Left forelimb (tissue), 1 donor: ENCODE measurements at regions not wholly inside any gene's neighbourhood (a gene's known extent, or its start where the extent isn't known, plus 50 kb on each side); places are given as distances from the start of the nearest gene placed in this dataset.
"Not testable (repeated sequence)": the region's sequence is repeated elsewhere in the genome, so short reads cannot be mapped to it uniquely, and the experiment has no call there.

Experiments
- DNase-seq: peaks from one replicate; pipeline ENCODE4 v3.0.0-alpha.2; 2018; ENCODE audit warnings: low spot score

DNA sequence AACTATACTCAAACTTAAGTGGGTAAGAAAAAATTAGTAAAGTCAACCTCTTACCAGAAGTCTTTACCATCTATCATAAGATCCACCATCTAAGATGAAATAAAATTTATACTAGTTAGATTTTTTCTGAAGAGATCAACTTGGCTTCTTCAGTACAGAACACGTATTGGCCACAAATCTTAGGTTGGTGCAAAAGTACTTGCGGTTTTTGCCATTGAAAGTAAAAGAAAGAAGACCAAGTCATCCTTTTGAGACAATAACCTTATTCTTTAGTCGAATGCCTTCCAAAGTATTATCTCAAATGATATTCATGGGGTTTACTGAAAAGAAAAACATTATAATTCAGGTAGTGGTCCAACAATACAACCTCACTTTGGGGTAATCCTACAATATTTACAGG is 292.6 kb upstream of the PTCHD4 start:
- DNase-seq: no peak

DNA sequence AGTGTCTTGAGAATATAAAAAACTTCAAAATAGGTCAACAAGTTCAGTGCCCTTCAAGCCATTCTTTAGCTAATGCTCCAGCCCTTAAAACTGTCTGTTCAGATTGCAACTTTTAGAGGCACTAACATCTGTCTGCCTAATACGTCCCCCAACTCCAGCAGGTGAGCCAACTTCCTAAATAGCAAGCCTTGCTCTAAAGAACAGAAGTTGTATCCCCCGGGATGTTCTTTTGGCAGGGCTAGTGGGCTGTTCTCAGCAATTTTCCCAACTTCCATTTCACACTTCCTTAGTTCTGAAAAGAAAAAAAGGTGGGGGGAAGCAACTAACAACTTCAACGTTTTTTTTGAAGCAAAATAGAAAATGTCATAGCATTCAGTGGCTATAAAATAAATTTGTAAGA is 290.0 kb upstream of the PTCHD4 start:
- peak; percentile 70 for DNase-seq

DNA sequence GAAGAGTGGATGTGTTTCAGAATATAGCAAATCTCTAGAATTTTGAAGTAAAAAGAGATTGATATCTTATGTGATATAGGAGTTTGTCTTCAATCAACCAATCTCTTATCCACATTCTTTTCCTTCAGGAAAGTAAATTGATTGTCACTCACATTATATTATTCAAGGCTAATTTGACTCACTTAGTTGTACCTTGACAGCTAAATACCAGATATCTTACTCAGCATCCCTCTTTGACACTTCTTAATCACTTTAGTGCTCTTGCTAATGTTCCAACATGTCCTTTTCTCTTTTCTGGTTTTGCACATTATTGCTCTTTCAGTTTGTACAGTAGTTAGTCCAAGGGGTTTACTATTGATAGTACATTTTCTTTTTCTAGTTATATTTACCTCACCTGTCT is 286.9 kb upstream of the PTCHD4 start:
- no peak for DNase-seq

DNA sequence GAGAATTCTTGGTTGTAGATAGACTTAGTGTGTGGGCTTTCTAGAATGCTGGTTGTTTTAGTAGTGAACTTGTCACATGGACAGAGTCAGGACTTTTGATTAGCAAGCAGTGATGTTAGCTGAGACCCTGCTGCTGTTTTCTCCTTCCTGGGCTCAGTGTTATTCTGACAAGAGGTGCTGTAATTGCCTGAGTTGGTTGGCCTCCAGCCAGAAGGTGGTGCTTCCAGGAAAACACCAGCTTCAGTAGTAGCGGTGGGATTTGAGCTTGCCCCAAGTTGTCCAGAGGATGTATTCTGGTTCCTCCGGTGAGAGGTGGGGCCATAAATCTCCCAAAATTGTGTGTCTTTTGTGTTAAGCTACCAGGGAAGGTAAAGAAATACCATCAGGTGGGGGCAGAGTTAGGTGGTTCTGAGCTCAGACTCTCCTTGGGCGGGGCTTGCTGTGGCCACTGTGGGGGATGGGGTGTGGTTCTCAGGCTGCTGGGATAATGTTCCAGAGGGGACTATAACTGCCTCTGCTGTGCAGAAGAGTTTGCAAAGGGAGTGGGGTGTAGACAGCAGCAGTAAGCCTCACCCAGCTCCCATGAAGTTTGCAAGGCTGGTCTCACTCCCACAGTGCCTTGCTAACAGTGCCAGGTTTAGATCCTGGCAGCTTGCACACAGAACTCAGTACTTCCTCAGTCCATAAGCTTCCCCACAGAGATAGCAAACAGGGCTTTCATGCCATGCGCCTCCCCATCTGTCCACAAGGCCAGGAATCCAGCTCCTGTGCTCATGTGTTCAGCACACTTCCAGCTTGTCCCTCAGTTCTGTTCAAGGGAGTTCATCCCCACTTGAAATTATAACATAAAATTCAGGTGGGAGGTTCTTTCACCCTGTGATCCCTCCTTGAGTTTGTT is 278.4 kb upstream of the PTCHD4 start:
- no peak for DNase-seq

DNA sequence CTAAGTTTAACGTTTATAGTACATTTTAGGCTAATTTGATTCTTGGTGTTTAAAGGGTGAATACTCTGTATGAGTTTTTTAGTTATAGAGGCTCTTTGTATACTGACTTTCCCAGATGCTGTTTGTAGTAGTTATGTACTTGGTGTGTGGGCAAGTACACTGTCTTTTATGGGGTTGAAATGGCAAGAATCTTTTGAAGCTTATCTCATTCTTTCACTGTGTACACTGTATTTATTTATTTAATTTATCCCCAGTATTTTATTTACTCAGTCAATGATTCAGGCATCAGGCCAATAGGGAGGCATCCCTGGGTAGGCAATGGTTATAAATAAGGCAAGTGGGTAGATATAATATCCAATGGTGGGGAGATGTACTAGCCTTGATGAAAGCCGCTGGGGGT is 277.0 kb upstream of the PTCHD4 start:
- DNase-seq: no peak

DNA sequence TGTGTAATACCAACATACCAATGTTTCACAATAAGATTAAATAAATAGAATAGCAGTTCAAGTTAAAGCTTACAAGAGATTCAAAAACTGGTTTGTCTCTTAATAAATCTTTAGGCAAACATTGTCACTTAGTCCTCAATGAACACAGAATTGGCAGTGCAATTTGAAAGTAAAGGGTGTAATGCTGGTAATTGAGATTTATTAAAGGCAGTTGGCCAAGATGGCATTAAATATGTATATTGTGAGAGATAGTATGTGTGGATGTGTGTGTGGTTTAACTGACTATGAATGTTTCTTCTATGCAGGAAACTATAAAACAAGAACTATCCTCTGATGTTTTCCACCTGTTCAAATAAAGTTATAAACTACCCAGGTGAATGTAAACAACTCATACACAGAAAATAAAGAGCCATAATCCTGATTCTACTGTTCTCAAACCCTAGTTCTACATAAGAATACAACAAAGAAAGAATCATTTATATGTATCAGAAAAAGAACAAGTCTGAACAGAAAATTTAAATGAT is 267.9 kb upstream of the PTCHD4 start:
- DNase-seq: no peak

DNA sequence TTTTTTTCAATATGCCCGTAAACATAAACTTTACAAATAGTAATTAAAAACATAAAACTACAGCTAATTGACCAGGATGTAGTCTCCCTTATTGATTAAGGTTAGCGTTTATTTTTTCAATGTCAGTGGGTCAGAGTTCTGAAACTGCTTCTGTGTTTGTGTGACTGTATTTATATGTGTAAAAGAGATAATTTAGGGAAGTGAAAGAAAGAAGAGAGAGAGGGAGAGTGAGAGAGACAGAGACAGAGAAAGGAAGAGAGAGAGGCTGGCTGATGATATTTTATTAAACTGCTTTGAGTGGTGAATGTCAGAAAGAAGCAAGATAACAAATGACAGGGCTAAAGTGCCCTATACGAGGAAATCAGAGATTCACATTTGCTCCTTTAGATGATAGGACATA is 266.1 kb upstream of the PTCHD4 start:
- DNase-seq: no peak

DNA sequence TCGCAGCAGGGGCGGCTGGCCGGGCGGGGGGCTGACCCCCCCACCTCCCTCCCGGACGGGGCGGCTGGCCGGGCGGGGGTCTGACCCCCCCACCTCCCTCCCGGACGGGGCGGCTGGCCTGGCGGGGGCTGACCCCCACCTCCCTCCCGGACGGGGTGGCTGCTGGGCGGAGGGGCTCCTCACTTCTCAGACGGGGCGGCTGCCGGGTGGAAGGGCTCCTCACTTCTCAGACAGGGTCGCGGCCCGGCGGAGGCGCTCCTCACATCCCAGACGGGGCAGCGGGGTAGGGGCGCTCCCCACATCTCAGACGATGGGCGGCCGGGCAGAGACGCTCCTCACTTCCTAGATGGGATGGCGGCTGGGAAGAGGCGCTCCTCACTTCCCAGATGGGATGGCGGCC is 260.2 kb upstream of the PTCHD4 start:
- not testable (repeated sequence) for DNase-seq

DNA sequence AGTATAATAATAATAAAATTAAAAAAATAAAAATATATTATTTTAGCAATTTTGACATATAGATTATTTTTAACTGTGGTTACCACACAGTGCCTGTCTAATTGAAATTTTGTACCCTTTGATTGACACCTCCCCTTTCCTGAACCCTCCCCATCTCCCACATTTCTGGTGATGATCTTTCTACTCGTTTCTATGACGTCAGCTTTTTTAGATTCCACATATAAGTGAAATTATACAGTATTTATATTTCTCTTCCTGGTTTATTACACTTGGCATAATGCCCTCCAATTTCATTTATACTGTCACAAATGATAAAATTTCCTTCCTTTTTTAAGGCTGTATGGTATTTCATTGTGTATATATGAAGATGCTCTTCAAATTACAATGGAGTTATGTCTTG is 258.1 kb upstream of the PTCHD4 start:
- no peak for DNase-seq

DNA sequence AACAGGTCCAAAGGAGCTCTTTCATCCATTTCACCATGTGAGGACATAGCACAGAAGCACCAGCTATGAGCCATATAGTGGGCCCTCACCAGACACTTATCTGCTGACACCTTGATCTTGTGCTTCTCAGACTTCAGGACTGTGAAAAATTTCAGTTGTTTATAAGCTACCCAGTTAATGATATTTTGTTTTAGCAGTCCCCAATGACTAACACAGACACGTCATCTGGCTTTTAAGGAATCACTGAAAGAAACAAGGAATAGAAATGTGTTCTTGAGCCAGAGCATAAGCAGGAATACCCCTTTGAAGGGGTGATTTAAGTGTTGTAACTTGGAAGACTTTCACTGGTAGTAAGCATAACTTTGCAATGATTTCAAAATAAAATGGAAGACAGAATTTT is 214.7 kb upstream of the PTCHD4 start:
- no peak for DNase-seq

DNA sequence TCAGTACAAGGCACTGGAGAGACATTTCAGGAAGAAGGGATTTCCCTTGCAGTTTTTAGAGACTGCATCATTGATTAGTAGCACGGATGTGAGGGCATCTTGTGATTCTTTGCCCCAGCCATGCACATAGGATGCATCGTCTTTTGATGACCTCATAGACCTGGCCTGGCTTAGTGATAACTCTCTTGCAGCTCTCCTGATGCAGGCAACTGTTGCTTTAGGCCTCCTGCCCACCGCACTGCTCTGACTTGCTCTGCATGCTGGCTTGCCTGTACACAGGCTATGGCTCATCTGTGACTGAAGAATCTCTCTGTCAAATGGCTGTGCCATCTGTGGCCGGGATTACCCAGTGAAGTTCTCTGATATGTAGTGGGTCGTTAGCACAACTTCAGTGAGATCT is 207.7 kb upstream of the PTCHD4 start:
- DNase-seq: no peak

DNA sequence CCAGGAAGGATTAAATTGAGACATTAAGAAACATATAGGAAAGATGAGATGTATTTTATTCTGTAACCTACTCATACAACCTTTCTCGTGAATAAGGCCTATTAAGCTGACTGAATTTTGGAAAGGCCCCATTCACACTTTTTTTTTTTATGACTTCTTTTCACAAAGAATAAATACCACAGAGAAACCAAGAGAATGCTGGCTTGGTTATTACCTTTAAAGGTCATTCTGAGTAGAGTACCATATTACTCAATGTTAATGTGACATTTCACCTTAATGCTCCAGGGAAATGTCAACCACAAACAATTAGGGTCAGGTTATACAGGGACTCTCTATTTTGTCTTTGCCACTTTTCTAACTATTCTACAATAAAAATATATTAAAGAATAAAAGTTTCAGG is 204.9 kb upstream of the PTCHD4 start:
- no peak for DNase-seq

DNA sequence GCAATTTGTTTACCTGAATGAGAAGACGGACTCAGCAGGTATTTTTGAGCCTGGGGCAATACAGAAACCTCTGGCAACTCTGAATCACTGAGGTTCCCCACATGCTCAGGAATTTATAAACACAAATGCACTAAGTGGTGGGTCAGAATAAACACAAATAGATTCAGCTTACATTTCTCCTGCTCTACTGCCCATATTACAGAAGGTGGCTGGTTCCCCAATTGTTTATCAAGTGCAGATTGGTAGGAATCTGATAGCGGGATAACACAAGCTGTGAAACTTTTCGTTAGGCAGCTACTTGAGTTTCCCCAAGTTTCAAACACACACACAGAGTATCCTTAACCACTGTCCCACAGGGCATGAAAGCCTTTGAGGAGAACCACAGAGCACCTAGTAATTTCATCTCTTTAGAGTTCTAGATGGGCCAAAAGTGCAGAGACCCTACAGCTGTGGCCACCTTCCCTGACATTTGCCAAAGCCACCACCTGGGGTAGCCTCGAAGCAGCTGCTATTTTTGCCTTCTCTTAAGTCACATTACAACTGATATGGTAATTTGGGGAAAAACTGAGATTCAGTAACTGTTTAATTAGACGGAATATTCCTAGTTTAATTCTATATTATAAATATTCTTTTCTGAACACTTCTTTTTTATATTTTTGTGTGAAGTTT is 204.2 kb upstream of the PTCHD4 start:
- no peak for DNase-seq

DNA sequence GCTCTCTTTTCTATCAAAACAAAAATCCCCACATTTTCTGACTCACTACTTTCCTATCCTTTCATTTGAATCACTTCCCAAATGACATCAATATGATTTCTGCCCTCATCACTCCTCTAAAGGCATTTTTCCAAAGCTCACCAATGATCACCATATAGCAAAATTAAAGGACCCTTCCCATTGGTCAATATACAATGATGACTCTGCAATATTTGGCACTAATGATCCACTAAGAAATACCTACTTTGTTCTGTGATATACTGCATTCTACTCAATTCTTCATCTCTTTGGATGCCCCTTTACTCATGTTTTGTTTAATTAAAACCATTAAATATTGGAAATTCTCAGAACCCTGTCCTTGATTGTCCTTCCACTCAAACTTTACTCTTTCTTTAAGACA is 200.3 kb upstream of the PTCHD4 start:
- no peak for DNase-seq

DNA sequence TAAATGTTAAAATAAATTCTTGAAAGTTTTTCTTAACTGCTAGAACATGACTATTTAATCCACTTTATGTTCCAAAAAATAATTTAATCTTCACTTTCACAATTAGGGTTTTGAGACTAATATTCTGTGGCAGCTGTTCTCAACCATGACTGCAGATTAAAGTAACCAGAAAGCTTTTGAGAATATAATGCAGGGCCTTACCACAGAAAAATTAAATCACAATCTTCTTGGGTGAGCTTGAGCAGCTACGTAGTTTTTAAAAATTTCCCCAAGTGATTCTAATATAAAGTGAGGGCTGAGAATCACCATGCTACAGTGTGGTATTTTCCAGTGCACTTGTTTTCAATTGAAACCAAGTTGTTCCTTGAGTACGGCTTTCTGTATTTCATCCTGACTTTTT is 196.6 kb upstream of the PTCHD4 start:
- DNase-seq: no peak

DNA sequence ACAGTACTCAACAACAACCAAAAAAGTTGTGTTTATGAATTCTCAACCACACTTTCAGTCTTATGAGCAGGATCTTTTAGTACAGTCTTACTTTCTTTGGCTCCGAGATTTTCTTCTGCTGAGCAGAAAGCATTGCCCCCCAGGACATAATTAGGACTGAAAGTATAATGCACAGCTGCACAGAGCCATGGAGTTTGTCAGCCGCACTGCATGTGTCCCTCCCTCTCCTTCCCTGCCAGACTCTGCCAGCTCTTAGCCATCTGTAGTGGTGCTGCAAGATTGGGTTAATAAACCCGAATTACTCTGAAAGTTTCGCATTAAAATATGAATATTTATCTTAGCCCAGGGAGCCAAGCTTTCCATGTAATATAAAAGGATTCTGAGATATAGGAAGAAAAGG is 179.6 kb upstream of the PTCHD4 start:
- DNase-seq: no peak

DNA sequence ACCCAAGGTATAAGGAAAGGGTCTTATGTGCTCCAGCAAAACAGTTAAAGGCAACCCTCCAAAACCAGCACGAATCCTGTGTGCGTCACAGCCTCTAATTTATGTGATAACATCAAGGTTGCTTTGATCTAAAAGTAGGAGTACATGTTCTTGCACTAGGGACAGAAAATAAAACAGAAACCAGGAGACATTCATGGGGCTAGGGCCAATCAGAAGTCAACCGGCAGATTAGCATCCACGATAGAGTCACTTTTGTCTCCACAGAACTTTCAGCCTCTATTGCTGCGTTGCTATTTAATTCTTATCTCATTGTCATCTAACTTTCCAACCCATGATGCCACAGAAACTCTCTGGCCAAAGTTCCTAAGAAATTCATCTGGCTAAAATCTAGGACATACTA is 178.8 kb upstream of the PTCHD4 start:
- DNase-seq: no peak

DNA sequence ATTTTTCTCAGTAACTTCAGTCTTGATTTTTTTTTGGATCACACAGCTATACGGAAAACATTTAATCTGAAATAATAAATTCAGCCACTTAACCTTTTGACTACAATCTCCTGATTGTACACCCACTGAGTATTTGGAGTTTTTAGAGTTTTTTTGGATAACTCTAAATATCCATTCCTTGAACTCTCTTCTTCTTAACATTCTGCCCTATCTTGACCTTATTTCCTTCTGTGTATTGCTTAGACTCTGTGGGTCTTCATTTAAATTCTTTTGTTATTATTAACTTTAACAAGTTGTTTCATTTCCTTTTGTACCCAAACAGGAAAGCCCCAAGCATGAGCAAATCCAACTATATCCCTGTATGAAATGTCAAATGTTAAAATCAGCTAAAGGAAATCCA is 170.2 kb upstream of the PTCHD4 start:
- DNase-seq: no peak

DNA sequence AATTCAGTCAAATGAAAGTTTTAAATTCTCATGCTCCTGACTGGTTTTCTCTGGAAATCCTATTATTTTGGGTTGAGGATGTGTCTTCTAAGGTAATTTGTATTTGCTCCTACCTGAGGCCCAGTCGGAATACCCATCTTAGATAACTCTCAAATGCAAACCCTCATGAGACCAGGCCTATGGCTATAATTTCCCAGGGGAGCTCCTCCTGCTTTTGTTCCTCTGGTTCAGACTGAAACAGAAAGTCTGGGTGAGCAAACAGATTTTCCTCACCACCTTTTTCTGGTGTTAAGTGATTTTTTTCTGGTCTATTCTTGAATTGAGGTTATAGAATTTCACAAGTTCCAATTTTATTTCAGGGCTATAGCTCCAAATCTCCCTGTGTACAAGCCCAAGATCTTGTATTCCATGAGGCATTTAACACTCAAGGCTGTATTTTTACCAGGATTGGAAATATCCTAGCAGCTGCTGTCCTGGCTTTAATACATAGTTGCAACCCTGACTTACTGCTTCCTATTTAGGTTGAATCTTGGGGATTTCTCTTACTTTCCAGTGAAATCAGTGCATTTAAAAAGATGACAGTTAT is 169.1 kb upstream of the PTCHD4 start:
- no peak for DNase-seq

DNA sequence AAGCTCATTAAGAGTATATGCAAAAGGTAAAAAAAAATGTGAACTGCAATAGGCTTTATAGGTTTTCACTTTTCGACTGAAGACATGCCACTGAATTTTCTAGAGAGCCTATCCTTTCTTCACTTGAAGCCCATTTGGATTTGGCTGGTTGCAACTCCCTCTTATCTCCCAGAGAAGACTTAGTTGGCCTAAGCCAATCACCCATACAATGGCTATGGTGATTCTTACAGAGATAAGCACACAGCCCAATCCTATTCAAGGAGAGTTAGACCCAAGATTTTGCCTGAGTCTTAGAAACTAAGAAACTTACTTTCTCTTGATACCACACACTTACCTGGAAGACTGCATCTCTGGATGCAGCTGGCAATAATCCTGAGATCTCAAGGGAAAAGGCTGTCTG is 167.3 kb upstream of the PTCHD4 start:
- DNase-seq: no peak

DNA sequence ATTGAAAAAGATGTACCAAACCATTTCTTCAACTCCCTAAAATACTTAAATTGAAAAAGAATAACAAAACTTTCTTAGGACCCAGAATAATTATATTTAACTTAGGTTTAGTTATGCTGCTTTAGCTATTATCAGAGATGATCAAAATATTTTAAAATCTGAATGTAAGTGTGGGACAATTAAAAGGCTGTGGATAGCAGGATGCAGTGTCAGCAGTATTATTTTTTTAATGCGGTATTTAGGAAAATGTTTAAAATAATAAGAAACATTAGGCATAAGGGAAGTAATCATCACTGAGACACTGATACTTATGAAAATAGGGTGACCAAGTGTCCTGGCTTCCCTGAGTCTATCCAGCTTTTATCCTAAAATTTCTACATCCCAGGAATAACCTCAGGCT is 161.5 kb upstream of the PTCHD4 start:
- DNase-seq: no peak

DNA sequence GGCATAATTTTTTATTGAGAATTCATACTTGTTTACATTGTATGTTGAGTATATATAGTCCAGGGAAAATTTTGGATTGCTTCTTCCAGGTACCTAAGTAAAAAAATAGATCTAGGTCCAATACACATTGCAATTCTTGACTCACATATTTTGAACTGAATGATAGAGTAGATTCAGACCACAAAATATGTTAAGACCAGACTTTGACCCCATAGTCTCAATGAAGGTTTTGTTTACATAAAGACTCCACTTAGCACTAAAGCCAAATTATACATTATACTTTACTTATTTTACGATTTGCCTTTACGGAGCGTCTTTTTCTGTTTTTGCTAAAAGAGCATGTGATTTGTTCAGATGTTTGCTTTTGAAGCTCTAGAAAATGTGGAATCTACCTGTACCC is 144.1 kb upstream of the PTCHD4 start:
- DNase-seq: no peak

DNA sequence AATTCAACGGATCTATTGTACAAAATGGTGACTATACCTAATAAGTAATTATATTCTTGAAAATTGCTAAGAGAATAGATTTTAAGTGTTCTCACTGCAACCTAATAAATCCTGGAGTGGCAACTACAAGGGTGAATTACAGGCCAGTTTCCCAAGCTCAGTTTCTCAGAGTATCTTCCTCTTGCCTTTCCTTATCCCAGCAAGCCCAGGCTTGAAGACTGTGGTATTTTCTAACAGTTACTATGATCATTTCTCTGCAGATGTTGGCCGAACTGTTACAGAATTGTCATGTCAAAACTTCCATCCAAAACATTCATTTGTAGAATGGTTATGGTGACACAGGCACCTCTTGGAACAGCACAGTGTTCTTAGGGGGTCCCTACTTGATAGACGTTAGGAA is 138.1 kb upstream of the PTCHD4 start:
- DNase-seq: no peak
